Renal cortical epithelial cell (primary cell): ENCODE measurements at regions not wholly inside any gene's neighbourhood (a gene's known extent, or its start where the extent isn't known, plus 50 kb on each side); places are given as distances from the start of the nearest gene placed in this dataset.
"Not testable (repeated sequence)": the region's sequence is repeated elsewhere in the genome, so short reads cannot be mapped to it uniquely, and the experiment has no call there.

Source experiments
- DNase-seq: peaks from one replicate; pipeline ENCODE4 v3.0.0-alpha.2; 2011; ENCODE audit warnings: low read depth

- DNase-seq = no peak
Measured at GRCh38 chr13:103473081-103473480, 406.9 kb upstream of the SLC10A2 start.

- peak; percentile 62 for DNase-seq
Measured at GRCh38 chr13:103471896-103472295, 405.7 kb upstream of the SLC10A2 start.

GRCh38 chr13:103469771-103470170 is 403.6 kb upstream of the SLC10A2 start:
- peak; percentile 15 for DNase-seq

- no peak for DNase-seq
Measured at GRCh38 chr13:103466761-103467160, 400.5 kb upstream of the SLC10A2 start.

- DNase-seq = not testable (repeated sequence)
Measured at GRCh38 chr13:103460246-103460645, 394.0 kb upstream of the SLC10A2 start.

- not testable (repeated sequence) for DNase-seq
Measured at GRCh38 chr13:103457050-103457449, 390.8 kb upstream of the SLC10A2 start.

- no peak for DNase-seq
Measured at GRCh38 chr13:103451656-103452055, 385.4 kb upstream of the SLC10A2 start.

GRCh38 chr13:103443604-103444003 is 377.4 kb upstream of the SLC10A2 start:
- DNase-seq = peak; percentile 3

GRCh38 chr13:103437651-103438050 is 371.4 kb upstream of the SLC10A2 start:
- DNase-seq = no peak

- no peak for DNase-seq
Measured at GRCh38 chr13:103436057-103436654, 369.9 kb upstream of the SLC10A2 start.

- DNase-seq = no peak
Measured at GRCh38 chr13:103431856-103432255, 365.6 kb upstream of the SLC10A2 start.

GRCh38 chr13:103430368-103430767 is 364.2 kb upstream of the SLC10A2 start:
- DNase-seq = no peak

- DNase-seq = no peak
Measured at GRCh38 chr13:103410002-103410401, 343.8 kb upstream of the SLC10A2 start.

- no peak for DNase-seq
Measured at GRCh38 chr13:103406967-103407366, 340.8 kb upstream of the SLC10A2 start.

- no peak for DNase-seq
Measured at GRCh38 chr13:103405297-103405696, 339.1 kb upstream of the SLC10A2 start.

- DNase-seq = no peak
Measured at GRCh38 chr13:103403814-103404213, 337.6 kb upstream of the SLC10A2 start.

- DNase-seq = peak; percentile 33
Measured at GRCh38 chr13:103403148-103403740, 337.0 kb upstream of the SLC10A2 start.

GRCh38 chr13:103395139-103395538 is 328.9 kb upstream of the SLC10A2 start:
- no peak for DNase-seq

- no peak for DNase-seq
Measured at GRCh38 chr13:103394618-103395017, 328.4 kb upstream of the SLC10A2 start.

GRCh38 chr13:103391936-103392335 is 325.7 kb upstream of the SLC10A2 start:
- no peak for DNase-seq

- no peak for DNase-seq
Measured at GRCh38 chr13:103388839-103389238, 322.6 kb upstream of the SLC10A2 start.

GRCh38 chr13:103386341-103386740 is 320.1 kb upstream of the SLC10A2 start:
- DNase-seq = peak; percentile 89

- no peak for DNase-seq
Measured at GRCh38 chr13:103373916-103374315, 307.7 kb upstream of the SLC10A2 start.

GRCh38 chr13:103371271-103371670 is 305.1 kb upstream of the SLC10A2 start:
- peak; percentile 49 for DNase-seq
